ENCODE measurements at regions not wholly inside any gene's neighbourhood (a gene's known extent, or its start where the extent isn't known, plus 50 kb on each side); places are given as distances from the start of the nearest gene placed in this dataset.

GRCh38 chr17:73731733-73732132, 87.5 kb upstream of the SDK2 start:
- no peak overlapping the region for H3K4me3 Mint-ChIP-seq
- H3K27ac Mint-ChIP-seq, result no peak overlapping the region
- ChIA-PET CTCF (no interaction called here), POLR2A (no interaction called here)
- DNase-seq (no peak), ATAC-seq (no peak)
- H3K4me1 Mint-ChIP-seq (ENCODE audit: low read depth), result no peaks in the 10 kb centered on the region
- TF ChIP-seq CTCF (IDR thresholded peaks at IDR 0.05), result no peak
- H3K9me3 Mint-ChIP-seq, result peaks cover 15% of the 10 kb centered on the region
- no peaks in the 10 kb centered on the region for H3K27me3 Mint-ChIP-seq
- H3K36me3 Mint-ChIP-seq (ENCODE audit: low read depth), result no peaks in the 10 kb centered on the region
- intact Hi-C loops (cut with micrococcal nuclease), result no loop called here

- peaks cover 15% of the 10 kb centered on the region for H3K9me3 Mint-ChIP-seq
- ATAC-seq, result no peak
- DNase-seq, result no peak
- ChIA-PET POLR2A (no interaction called here), CTCF (no interaction called here)
- H3K36me3 Mint-ChIP-seq (ENCODE audit: low read depth), result no peaks in the 10 kb centered on the region
- TF ChIP-seq CTCF (IDR thresholded peaks at IDR 0.05), result no peak
- H3K4me1 Mint-ChIP-seq (ENCODE audit: low read depth), result no peaks in the 10 kb centered on the region
- intact Hi-C loops (cut with micrococcal nuclease), result no loop called here
- H3K4me3 Mint-ChIP-seq, result no peak overlapping the region
- no peak overlapping the region for H3K27ac Mint-ChIP-seq
- no peaks in the 10 kb centered on the region for H3K27me3 Mint-ChIP-seq
Measured at GRCh38 chr17:73733517-73733916, 89.3 kb upstream of the SDK2 start.

- no peak overlapping the region for H3K27ac Mint-ChIP-seq
- no peak overlapping the region for H3K4me3 Mint-ChIP-seq
- no peak for TF ChIP-seq CTCF (IDR thresholded peaks at IDR 0.05)
- peaks cover 15% of the 10 kb centered on the region for H3K9me3 Mint-ChIP-seq
- no peaks in the 10 kb centered on the region for H3K36me3 Mint-ChIP-seq (ENCODE audit: low read depth)
- CTCF ChIA-PET, result no interaction called here
- intact Hi-C loops (cut with micrococcal nuclease), result no loop called here
- ATAC-seq (no peak), DNase-seq (no peak)
- no peaks in the 10 kb centered on the region for H3K27me3 Mint-ChIP-seq
- H3K4me1 Mint-ChIP-seq (ENCODE audit: low read depth), result peaks cover 2% of the 10 kb centered on the region
- POLR2A ChIA-PET, result no interaction called here
Measured at GRCh38 chr17:73735245-73735644, 91.0 kb upstream of the SDK2 start.

GRCh38 chr17:73738751-73739575, 94.7 kb upstream of the SDK2 start:
- H3K27ac Mint-ChIP-seq, result no peak overlapping the region
- H3K36me3 Mint-ChIP-seq (ENCODE audit: low read depth), result no peaks in the 10 kb centered on the region
- H3K4me1 Mint-ChIP-seq (ENCODE audit: low read depth), result peaks cover 10% of the 10 kb centered on the region
- no peaks in the 10 kb centered on the region for H3K9me3 Mint-ChIP-seq
- intact Hi-C loops (cut with micrococcal nuclease), result no loop called here
- TF ChIP-seq CTCF (IDR thresholded peaks at IDR 0.05), result no peak
- no peak for ATAC-seq
- no peak for DNase-seq
- POLR2A ChIA-PET, result interaction anchor here (0.7 kb wide), 1 partner anchor 17 kb away, joined by 3 read pairs; no protein-coding TSS in a partner anchor
- no peak overlapping the region for H3K4me3 Mint-ChIP-seq
- CTCF ChIA-PET, result interaction anchor here (1.5 kb wide), 1 partner anchor 15 kb away, joined by 3 read pairs; no protein-coding TSS in a partner anchor
- H3K27me3 Mint-ChIP-seq, result no peaks in the 10 kb centered on the region

GRCh38 chr17:73740370-73740769, 96.1 kb upstream of the SDK2 start:
- no peaks in the 10 kb centered on the region for H3K36me3 Mint-ChIP-seq (ENCODE audit: low read depth)
- no peaks in the 10 kb centered on the region for H3K9me3 Mint-ChIP-seq
- TF ChIP-seq CTCF (IDR thresholded peaks at IDR 0.05), result no peak
- POLR2A ChIA-PET, result no interaction called here
- DNase-seq, result no peak
- peaks cover 10% of the 10 kb centered on the region for H3K4me1 Mint-ChIP-seq (ENCODE audit: low read depth)
- no peak overlapping the region for H3K4me3 Mint-ChIP-seq
- CTCF ChIA-PET, result no interaction called here
- no peaks in the 10 kb centered on the region for H3K27me3 Mint-ChIP-seq
- no peak for ATAC-seq
- no peak overlapping the region for H3K27ac Mint-ChIP-seq
- intact Hi-C loops (cut with micrococcal nuclease), result no loop called here

Measured in activated CD8-positive, alpha-beta T cell treated with anti-CD3 and anti-CD28 coated beads for 36 hours (primary cell).